Nephron (organoid): ENCODE measurements at regions not wholly inside any gene's neighbourhood (a gene's known extent, or its start where the extent isn't known, plus 50 kb on each side); places are given as distances from the start of the nearest gene placed in this dataset.
"Not testable (repeated sequence)": the region's sequence is repeated elsewhere in the genome, so short reads cannot be mapped to it uniquely, and the experiment has no call there.

Source experiments
- H3K27ac Mint-ChIP-seq, 3 experiments: 2 replicates each; pipeline ENCODE4 v1.8.0; 2020; ENCODE audit warnings: mixed read lengths in 3 of 3, mild to moderate bottlenecking in 2 of 3, moderate library complexity in 1 of 3
- H3K27me3 Mint-ChIP-seq: 2 replicates; pipeline ENCODE4 v1.8.0; 2021; ENCODE audit warnings: low read depth, mild to moderate bottlenecking, moderate library complexity, mixed read lengths
- H3K36me3 Mint-ChIP-seq: 2 replicates; pipeline ENCODE4 v1.8.0; 2020; ENCODE audit warnings: low read depth, mixed read lengths
- H3K4me1 Mint-ChIP-seq: 2 replicates; pipeline ENCODE4 v1.8.0; 2020; ENCODE audit warnings: mixed read lengths
- H3K4me3 Mint-ChIP-seq, 3 experiments: 2 replicates each; pipeline ENCODE4 v1.8.0; 2020; ENCODE audit warnings: mild to moderate bottlenecking in 3 of 3, mixed read lengths in 3 of 3, moderate library complexity in 2 of 3
- H3K9me3 Mint-ChIP-seq: 2 replicates; pipeline ENCODE4 v1.8.0; 2020; ENCODE audit warnings: mixed read lengths
- CTCF ChIP-seq, 3 experiments: fragments of 200-600 bp; sonication (generic); IDR thresholded peaks; one replicate each; pipeline ENCODE4 v1.5.0; 2021; ENCODE audit warnings: antibody characterized with exemption in 3 of 3; ENCODE audit not compliant: unreplicated experiment in 3 of 3

DNA sequence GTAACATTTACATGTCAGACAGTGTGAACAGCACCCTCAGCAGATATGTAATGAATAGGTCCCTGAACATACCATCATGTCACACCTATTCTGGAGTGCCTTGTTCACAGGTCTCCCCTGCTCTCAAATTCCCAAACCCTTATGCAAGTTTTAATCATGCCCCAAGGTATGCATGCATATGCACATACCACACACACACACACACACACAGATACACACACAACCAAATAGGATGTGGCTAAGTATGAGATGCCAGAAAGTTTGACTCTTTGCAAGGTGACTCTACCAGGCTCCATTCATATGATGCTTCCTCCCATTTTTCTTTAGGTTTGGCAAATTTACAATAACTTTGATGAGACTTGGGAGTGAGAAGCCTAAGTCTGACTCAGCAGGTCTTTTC lies 243.8 kb upstream of the IRAK1BP1 start:
- Mint-ChIP-seq H3K36me3 (no peaks in the 10 kb centered on the region), H3K9me3 (no peaks in the 10 kb centered on the region), H3K4me3 (no peak overlapping the region), H3K4me1 (peaks cover 4% of the 10 kb centered on the region), H3K27me3 (no peaks in the 10 kb centered on the region), H3K27ac (no peak overlapping the region)
- TF ChIP-seq CTCF (IDR thresholded peaks at IDR 0.05; ENCODE audit: unreplicated experiment in 3 of 3) = no peak

GRCh38 chr6:78629154-78629721 lies 238.1 kb upstream of the IRAK1BP1 start:
- H3K4me1 Mint-ChIP-seq = no peaks in the 10 kb centered on the region
- no peak overlapping the region for H3K27ac Mint-ChIP-seq
- no peak overlapping the region for H3K4me3 Mint-ChIP-seq
- H3K36me3 Mint-ChIP-seq = no peaks in the 10 kb centered on the region
- no peak for TF ChIP-seq CTCF (IDR thresholded peaks at IDR 0.05; ENCODE audit: unreplicated experiment in 3 of 3)
- no peaks in the 10 kb centered on the region for H3K27me3 Mint-ChIP-seq
- no peaks in the 10 kb centered on the region for H3K9me3 Mint-ChIP-seq

DNA sequence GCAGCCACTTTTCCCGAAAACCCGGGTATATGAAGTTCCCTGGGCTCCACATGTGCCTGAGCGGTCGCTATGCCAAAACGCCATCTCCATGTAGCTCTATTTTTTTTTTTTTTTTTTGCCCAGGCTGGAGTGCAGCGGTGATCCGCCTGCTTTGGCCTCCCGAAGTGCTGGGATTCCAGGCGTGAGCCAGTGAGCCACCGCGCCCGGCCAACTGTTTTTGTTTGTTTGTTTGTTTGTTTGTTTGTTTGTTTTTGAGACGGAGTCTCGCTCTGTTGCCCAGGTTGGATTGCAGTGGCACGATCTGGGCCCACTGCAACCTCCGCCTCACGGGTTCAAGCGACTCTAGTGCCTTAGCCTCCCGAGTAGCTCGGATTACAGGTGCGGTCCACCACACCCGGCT lies 237.5 kb upstream of the IRAK1BP1 start:
- Mint-ChIP-seq H3K36me3 (no peaks in the 10 kb centered on the region), H3K9me3 (no peaks in the 10 kb centered on the region), H3K27me3 (no peaks in the 10 kb centered on the region), H3K4me3 (no peak overlapping the region), H3K27ac (no peak overlapping the region), H3K4me1 (no peaks in the 10 kb centered on the region)
- no peak for TF ChIP-seq CTCF (IDR thresholded peaks at IDR 0.05; ENCODE audit: unreplicated experiment in 3 of 3)

DNA sequence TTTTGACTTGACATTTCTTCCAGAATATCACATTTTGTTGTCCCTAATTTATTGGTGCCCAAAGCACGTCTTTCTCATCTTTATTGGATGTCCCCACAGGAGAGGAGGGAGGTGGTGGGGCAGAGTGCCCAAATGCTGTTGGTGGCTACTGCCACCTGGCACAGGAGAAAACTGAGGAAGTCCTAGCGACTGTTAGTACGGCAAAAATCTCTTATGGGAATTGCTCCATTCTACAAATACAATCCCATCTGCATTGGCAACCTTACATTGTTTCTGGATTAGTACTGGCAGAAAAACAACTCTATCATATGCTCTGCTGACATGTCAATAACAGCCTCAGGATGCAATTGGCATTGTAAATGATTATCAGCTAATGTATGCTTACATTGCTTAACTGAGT lies 235.4 kb upstream of the IRAK1BP1 start:
- no peaks in the 10 kb centered on the region for H3K4me1 Mint-ChIP-seq
- no peak overlapping the region for H3K27ac Mint-ChIP-seq
- no peaks in the 10 kb centered on the region for H3K27me3 Mint-ChIP-seq
- H3K36me3 Mint-ChIP-seq = no peaks in the 10 kb centered on the region
- no peak for TF ChIP-seq CTCF (IDR thresholded peaks at IDR 0.05; ENCODE audit: unreplicated experiment in 3 of 3)
- no peak overlapping the region for H3K4me3 Mint-ChIP-seq
- H3K9me3 Mint-ChIP-seq = no peaks in the 10 kb centered on the region

DNA sequence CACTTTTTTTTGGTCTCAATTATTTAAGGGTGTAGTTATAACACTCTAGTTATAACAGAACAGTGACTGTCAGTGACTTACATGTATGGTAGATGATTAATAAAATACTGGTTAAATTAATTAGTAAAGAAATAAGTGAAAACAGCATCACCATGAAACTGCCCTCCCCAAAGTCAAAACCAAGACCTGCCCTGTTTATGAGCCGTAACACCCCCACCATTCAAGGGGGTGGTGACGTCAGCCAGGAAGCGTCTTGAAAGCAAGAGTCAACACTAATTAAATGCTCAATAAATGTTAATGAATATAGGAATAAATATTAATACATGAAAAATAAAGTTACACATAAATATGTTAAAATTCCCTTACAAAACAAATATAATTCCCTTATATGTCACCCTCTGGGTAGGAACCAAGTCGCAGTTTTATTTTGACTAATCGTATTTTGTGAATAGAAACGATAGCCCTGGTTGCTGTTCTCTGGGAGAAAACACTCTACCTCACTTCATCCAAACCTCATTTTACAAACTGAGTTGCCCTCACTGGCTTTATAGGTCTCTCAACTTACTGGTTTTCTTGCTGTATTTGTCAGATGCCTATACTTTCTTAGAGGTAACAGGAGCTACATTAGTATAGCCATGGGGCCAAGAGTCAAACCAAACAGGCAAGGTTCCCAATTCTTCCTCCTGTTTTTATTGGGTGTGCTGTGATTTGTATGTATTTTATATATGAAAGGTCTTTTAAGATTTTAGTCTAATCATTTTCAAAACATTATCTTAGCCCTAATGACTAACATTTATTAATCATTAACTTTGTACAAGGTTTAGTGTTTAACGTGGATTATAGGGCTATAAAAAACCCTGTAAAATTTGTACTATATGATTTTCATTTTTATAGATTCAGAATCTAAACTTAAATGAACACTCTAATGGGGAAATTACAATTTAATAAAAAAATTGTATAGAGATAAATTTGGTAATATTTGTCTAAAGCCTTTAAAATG lies 227.9 kb upstream of the IRAK1BP1 start:
- no peak for TF ChIP-seq CTCF (IDR thresholded peaks at IDR 0.05; ENCODE audit: unreplicated experiment in 3 of 3)
- Mint-ChIP-seq H3K27me3 (no peaks in the 10 kb centered on the region), H3K4me1 (no peaks in the 10 kb centered on the region), H3K36me3 (peaks cover 4% of the 10 kb centered on the region), H3K27ac (no peak overlapping the region), H3K4me3 (no peak overlapping the region), H3K9me3 (peaks cover 11% of the 10 kb centered on the region)

- peaks cover 22% of the 10 kb centered on the region for H3K9me3 Mint-ChIP-seq
- H3K27me3 Mint-ChIP-seq, H3K27ac Mint-ChIP-seq, H3K4me3 Mint-ChIP-seq, H3K4me1 Mint-ChIP-seq, H3K36me3 Mint-ChIP-seq: not testable (repeated sequence)
These were observed 223.4 kb upstream of the IRAK1BP1 start for GRCh38 chr6:78643976-78644375.

DNA sequence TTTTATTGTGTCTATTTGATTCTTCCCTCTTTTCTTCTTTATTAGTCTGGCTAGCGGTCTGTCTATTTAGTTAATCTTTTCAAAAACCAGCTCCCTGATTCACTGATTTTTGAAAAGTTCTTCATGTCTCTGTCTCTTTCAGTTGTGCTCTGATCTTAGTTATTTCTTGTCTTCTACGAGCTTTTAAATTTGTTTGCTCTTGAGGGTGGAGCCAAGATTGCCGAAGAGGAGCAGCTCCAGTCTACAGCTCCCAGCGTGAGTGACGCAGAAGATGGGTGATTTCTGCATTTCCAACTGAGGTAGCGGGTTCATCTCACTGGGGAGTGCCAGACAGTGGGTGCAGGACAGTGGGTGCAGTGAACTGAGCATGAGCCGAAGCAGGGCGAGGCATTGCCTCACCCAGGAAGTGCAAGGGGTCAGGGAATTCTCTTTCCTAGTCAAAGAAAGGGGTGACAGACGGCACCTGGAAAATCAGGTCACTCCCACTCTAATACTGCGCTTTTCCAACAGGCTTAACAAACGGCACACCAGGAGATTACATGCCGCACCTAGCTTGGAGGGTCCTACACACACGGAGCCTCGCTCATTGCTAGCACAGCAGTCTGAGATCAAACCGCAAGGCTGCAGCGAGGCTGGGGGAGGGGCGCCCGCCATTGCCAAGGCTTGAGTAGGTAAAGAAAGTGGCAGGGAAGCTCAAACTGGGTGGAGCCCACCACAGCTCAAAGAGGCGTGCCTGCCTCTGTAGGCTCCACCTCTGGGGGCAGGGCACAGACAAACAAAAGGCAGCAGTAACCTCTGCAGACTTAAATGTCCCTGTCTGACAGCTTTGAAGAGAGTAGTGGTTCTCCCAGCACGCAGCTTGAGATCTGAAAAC lies 220.6 kb upstream of the IRAK1BP1 start:
- not testable (repeated sequence) for H3K36me3 Mint-ChIP-seq

DNA sequence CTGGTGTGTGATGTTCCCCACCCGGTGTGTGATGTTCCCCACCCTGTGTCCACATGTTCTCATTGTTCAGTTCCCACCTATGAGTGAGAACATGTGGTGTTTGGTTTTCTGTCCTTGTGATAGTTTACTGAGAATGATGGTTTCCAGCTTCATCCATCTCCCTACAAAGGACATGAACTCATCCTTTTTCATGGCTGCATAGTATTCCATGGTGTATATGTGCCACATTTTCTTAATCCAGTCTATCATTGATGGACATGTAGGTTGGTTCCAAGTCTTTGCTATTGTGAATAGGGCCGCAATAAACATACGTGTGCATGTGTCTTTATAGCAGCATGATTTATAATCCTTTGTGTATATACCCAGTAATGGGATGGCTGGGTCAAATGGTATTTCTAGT lies 201.5 kb upstream of the IRAK1BP1 start:
- not testable (repeated sequence) for H3K36me3 Mint-ChIP-seq, H3K4me1 Mint-ChIP-seq, H3K4me3 Mint-ChIP-seq, H3K27ac Mint-ChIP-seq, H3K9me3 Mint-ChIP-seq, H3K27me3 Mint-ChIP-seq

More for the DNA sequence above, 220.6 kb upstream of the IRAK1BP1 start:
- H3K4me1 Mint-ChIP-seq, H3K27ac Mint-ChIP-seq, H3K4me3 Mint-ChIP-seq, H3K27me3 Mint-ChIP-seq: not testable (repeated sequence)
- H3K9me3 Mint-ChIP-seq = peaks cover 25% of the 10 kb centered on the region
